ENCODE measurements at regions not wholly inside any gene's neighbourhood (a gene's known extent, or its start where the extent isn't known, plus 50 kb on each side); places are given as distances from the start of the nearest gene placed in this dataset.
"Not testable (repeated sequence)": the region's sequence is repeated elsewhere in the genome, so short reads cannot be mapped to it uniquely, and the experiment has no call there.

GRCh38 chr1:60913708-60914107 lies 168.7 kb upstream of the NFIA start:
- not testable (repeated sequence) for TF ChIP-seq CTCF, POLR2A, POLR2AphosphoS5 (IDR thresholded peaks at IDR 0.05)

Measured in breast epithelium (tissue), 3 donors.